ENCODE measurements at regions not wholly inside any gene's neighbourhood (a gene's known extent, or its start where the extent isn't known, plus 50 kb on each side); places are given as distances from the start of the nearest gene placed in this dataset.
"Not testable (repeated sequence)": the region's sequence is repeated elsewhere in the genome, so short reads cannot be mapped to it uniquely, and the experiment has no call there.

- no peak for DNase-seq (ENCODE audit: low read depth)
Observed at GRCh38 chr2:131828164-131828561, 300.5 kb downstream of the CCDC74A start.

- not testable (repeated sequence) for DNase-seq (ENCODE audit: low read depth)
Observed at GRCh38 chr2:131828633-131829455, 301.2 kb downstream of the CCDC74A start.

- DNase-seq (ENCODE audit: low read depth), result not testable (repeated sequence)
Observed at GRCh38 chr2:131829456-131830241, 302.0 kb downstream of the CCDC74A start.

- DNase-seq (ENCODE audit: low read depth), result not testable (repeated sequence)
Observed at GRCh38 chr2:131830242-131830945, 302.7 kb downstream of the CCDC74A start.

GRCh38 chr2:131830946-131831310 lies 303.2 kb downstream of the CCDC74A start:
- DNase-seq (ENCODE audit: low read depth), result not testable (repeated sequence)

- not testable (repeated sequence) for DNase-seq (ENCODE audit: low read depth)
Observed at GRCh38 chr2:131831450-131832208, 303.9 kb downstream of the CCDC74A start.

GRCh38 chr2:131832209-131832780 lies 304.6 kb downstream of the CCDC74A start:
- not testable (repeated sequence) for DNase-seq (ENCODE audit: low read depth)

GRCh38 chr2:131832917-131833316 lies 305.2 kb downstream of the CCDC74A start:
- DNase-seq (ENCODE audit: low read depth), result not testable (repeated sequence)

GRCh38 chr2:131833367-131834202 lies 305.9 kb downstream of the CCDC74A start:
- not testable (repeated sequence) for DNase-seq (ENCODE audit: low read depth)

- not testable (repeated sequence) for DNase-seq (ENCODE audit: low read depth)
Observed at GRCh38 chr2:131834203-131835020, 306.7 kb downstream of the CCDC74A start.

GRCh38 chr2:131835022-131835421 lies 307.3 kb downstream of the CCDC74A start:
- not testable (repeated sequence) for DNase-seq (ENCODE audit: low read depth)

GRCh38 chr2:131835621-131836091 lies 308.0 kb downstream of the CCDC74A start:
- no peak for DNase-seq (ENCODE audit: low read depth)

- not testable (repeated sequence) for DNase-seq (ENCODE audit: low read depth)
Observed at GRCh38 chr2:131836116-131836515, 308.4 kb downstream of the CCDC74A start.

GRCh38 chr2:131844044-131844443 lies 316.4 kb downstream of the CCDC74A start:
- DNase-seq (ENCODE audit: low read depth), result not testable (repeated sequence)

- DNase-seq (ENCODE audit: low read depth), result not testable (repeated sequence)
Observed at GRCh38 chr2:131856202-131856601, 305.6 kb downstream of the ANKRD30BL start.

GRCh38 chr2:131858197-131858596 lies 303.6 kb downstream of the ANKRD30BL start:
- DNase-seq (ENCODE audit: low read depth), result not testable (repeated sequence)

All from amniotic epithelial cell (primary cell).